HG02678 (cell line): ENCODE measurements at regions not wholly inside any gene's neighbourhood (a gene's known extent, or its start where the extent isn't known, plus 50 kb on each side); places are given as distances from the start of the nearest gene placed in this dataset.

Experiments
- ATAC-seq: cut with Tn5 transposase; IDR thresholded peaks from one replicate; pipeline ENCODE4 v1.9.1; 2021; ENCODE audit warnings: mild to moderate bottlenecking, moderate library complexity; ENCODE audit not compliant: unreplicated experiment

DNA sequence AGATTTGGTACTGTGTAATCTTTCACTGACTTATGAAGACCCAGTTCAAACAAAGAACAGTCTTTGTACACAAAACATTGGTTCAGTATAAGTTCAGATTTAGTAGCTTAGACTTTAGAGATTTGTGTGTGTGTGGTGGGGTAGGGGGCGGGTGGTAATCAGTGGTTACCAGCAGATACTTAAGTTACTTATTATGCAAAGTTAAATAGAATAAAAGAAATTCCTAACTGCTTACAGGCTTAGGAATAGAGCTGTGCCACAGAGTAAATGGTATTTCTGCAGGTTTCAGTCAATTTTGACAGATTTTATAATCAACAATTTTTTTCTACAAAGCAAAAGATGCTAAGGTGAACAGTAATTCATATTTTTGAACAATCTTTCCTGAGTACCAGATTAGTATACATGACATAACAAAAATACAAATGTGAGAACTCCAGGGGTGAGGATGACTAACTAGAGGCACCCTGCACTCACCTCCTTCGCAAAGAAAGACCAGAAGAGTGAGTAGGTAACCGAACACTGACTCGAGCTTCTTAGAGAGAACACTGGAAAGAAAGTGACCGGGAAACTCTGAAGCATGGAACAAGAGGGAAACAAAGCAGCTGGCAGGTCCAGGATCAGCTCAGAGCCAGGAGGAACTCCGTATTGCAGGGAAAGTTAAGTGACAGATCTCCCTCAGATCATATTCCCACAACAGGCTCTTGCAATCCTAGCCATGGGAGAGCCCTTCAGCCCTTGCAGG is 560.6 kb downstream of the COL12A1 start:
- ATAC-seq = no peak

DNA sequence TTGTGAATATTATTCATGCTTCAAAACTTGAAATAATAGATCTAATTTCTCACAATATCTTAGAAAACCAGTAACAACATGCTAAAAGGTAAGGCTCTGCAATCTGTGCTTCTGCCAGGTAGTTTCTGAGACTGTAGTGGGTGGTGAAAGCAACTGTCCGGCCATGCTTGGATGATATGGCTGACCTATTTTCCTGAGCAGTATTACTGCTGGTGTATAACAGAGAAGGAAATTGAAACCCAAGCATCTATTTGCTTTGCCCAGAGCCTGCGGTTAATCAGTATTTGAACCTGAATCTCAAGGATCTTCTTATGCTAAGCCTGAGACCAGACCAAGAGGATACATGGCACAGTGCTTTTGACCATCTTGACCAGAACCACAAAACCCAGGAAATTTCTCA is 563.8 kb downstream of the COL12A1 start:
- ATAC-seq = peak; percentile 57

DNA sequence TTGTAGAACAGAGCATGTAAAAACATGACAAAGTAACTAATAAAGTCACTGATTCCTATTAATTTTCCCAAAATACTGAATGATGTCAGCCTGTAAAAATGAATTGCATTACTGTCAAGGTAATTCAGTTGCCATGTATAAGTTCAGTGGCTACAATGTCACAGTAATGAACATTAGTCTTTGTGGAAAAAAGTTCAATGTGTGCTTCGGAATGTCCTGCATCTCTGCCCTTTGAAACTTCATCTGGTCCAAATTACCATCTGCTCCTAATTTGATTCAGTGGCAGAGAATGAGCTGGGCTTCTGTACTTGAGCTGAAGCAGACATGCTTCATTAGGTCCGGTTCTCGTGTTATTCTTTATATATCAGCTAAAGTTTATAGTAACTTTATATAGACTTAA is 567.4 kb downstream of the COL12A1 start:
- ATAC-seq = no peak

GRCh38 chr6:74632196-74632875 is 573.5 kb downstream of the COL12A1 start:
- ATAC-seq = no peak

- ATAC-seq = no peak
Observed at GRCh38 chr6:74631564-74631963, 574.3 kb downstream of the COL12A1 start.

DNA sequence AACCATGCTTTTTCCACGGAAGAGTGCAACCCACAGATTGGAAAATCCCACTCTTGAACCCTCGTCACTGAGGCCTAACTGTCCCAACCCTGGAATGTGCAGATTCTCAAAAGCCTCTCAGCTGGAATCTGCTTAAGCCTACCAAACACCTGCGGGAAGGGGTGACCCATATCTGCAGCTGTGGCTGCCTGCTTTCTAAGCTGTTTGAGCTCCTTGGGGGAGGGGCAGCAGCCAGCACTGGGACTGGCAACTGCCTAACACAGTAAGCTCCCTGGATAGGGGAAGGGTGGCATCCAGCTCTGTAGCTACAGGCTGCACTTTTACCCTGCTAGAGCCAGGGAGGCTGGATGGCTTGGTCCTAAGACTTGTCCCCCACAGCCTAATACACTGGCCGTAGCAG is 579.6 kb downstream of the COL12A1 start:
- no peak for ATAC-seq

GRCh38 chr6:74623027-74623426 is 582.8 kb downstream of the COL12A1 start:
- ATAC-seq = no peak

- ATAC-seq = no peak
Observed at GRCh38 chr6:74611220-74611619, 594.6 kb downstream of the COL12A1 start.

DNA sequence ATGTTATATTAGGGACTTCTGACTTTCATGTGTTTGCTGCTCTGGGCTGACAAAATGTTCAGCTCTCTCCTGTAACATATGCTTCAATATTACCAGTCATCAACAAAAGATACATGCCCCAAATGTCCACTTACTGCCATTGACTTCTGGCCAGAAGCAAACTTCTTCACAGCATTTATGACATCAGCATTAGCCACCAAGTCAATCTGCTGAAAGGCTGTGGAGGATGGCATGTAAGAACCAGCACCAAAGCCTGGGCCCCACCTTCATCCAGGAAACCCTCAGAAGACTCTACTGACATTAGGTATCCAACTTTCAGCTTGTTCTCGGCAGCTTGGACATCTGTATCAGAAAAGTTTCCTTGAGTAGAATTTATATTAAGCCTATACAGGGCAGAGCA is 595.5 kb downstream of the COL12A1 start:
- no peak for ATAC-seq

- no peak for ATAC-seq
Observed at GRCh38 chr6:74609871-74610270, 596.0 kb downstream of the COL12A1 start.

DNA sequence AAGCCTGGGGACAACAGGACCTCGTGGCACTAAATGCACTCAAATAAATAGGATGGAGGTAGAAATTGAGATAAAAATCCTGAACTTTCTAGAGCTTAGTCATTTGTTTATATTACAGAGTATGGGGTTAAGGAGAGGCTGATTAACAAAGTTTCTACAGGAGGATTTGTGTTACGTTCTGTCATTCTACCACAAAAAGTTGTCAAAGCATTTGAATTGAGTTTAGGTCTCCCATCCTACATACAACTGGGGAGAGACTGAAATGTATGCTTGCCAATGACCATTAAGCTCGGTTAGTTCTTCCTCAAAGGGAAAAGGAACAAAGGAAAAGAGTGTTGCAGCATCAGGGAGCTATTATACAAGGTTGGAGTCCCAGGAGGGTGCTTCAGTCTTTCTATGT is 597.9 kb downstream of the COL12A1 start:
- no peak for ATAC-seq

DNA sequence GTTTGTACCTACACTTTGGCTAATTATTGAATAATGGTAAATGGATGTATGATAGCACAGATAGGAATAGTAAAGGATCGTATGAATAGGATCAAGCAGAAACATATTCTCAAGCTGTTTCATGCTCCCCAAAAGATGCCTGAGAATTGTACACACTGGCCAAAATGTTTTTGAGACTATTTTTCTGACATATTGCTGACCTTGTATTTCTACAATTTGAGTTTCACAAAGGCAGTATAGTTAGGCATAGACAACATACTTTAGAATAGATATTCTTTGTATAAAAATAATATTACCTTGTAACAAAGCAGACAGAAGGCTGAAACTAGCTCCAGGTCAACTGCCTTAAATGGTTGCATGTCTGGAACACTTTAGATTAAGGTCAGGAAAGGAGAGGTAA is 598.4 kb downstream of the COL12A1 start:
- no peak for ATAC-seq

DNA sequence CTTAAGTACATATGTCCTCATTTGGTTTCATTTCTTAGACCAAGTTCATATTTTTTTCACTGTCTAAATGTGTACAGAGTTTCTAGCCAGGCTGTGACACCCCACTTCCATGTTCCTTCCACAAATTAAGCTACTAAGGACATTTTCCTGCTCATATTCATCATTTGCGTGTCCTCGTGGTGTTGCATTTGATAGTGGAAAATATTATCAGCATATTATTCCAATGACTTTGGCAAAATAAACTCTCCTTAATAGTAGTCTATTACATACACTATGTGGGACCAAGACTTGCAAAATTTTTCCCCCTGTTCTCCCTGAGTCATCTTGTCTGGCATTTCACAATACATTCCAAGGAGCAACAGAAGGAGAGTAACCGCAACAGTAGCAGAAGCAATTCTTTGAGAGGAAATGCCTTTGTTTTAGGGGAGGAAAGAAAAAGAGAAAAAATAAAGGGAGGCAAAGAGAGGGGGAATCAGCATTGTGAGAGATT is 599.2 kb downstream of the COL12A1 start:
- no peak for ATAC-seq

- ATAC-seq = no peak
Observed at GRCh38 chr6:74605922-74606581, 599.8 kb downstream of the COL12A1 start.

DNA sequence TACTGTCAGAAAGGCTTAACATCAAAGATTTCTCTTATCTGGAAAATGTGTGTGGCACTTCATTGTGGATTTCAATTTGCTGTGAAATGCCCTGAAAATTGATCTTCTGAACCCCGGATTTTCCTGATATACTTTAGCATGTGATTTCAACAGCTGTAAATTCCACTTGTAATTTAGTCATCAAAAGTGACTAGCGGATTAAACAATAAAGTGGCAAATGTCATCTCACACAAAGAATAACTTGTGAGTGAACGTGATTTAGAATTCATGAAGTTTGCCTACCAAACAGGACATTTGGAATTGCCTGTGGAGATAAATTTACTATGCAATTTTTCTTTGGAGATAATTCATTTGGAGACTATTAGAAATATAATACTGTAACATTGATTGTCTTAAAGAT is 601.6 kb downstream of the COL12A1 start:
- no peak for ATAC-seq

GRCh38 chr6:74603322-74604076 is 602.4 kb downstream of the COL12A1 start:
- no peak for ATAC-seq

GRCh38 chr6:74602206-74602605 is 603.6 kb downstream of the COL12A1 start:
- no peak for ATAC-seq

DNA sequence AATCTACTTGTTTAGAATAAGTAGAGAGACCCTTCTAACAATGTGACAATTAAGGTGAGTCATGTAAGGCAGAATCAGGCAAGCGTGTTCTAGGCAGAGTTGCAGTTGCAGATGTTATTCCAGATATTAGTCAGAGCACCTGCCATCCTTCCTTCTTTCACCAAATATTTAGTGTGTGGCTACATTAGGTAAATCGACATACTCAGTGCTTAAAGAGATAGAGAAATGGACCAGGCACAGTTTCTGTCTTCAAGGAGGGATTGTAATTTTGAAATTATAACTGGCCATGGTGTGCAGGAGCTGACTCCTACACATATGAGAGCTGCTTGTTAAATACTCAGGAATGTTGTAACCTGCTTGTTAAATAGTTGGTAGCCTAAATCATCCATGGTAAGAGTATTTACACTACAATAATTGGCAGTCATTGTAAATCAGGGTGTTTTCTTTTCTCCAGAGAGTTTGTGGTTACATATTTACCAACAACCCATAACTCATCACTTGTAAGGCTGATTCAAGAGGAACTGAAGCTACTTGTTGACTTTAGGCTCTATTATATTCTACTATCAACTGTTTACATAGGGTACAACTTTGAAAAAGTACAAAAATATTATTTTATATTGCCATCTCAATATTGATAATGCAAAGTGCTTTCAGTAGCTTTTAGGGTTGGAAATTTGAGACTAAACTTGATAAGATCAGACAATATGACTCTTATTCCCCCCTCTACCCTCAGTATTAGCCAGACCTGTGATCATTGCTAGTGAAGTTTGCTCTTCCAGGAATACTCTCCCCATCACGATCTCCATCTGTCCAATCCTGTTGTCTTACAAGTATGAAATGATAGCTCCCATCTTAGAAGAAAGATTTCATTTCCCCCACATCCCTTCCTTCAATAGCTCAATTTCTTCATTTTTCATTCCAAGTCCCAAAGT is 607.1 kb downstream of the COL12A1 start:
- ATAC-seq = peak; percentile 95

- peak; percentile 36 for ATAC-seq
Observed at GRCh38 chr6:74597840-74598239, 608.0 kb downstream of the COL12A1 start.

GRCh38 chr6:74597266-74597665 is 608.6 kb downstream of the COL12A1 start:
- ATAC-seq = no peak
